Fibroblast of skin of right biceps (primary cell): ENCODE measurements at regions not wholly inside any gene's neighbourhood (a gene's known extent, or its start where the extent isn't known, plus 50 kb on each side); places are given as distances from the start of the nearest gene placed in this dataset.

Experiments
- DNase-seq: peaks from one replicate; pipeline ENCODE4 v3.0.0-alpha.2; 2013

DNA sequence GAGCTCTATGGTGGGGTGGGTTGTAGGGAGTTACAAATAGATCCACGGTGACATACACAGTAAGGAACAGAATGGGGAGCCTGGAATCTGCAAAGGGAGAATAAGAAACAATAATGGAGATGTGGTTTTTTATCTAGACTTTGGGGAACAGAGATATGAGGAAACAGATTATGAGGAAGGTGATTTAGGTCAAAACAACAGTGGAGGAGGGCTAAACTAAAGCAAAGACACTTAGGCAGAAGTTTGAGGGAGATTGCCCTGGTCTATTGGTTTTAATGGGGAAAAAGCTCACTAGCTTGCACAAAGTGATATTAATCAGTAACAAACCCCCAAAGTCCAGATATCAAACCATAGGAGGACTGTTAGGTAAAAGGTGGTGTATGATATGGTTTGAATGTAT is 144.5 kb upstream of the DYRK2 start:
- no peak for DNase-seq

GRCh38 chr12:67506739-67507138 is 141.8 kb upstream of the DYRK2 start:
- no peak for DNase-seq

GRCh38 chr12:67508830-67509229 is 139.7 kb upstream of the DYRK2 start:
- DNase-seq, result peak; percentile 30

- DNase-seq, result peak; percentile 78
Observed at GRCh38 chr12:67509666-67510386, 138.7 kb upstream of the DYRK2 start.

DNA sequence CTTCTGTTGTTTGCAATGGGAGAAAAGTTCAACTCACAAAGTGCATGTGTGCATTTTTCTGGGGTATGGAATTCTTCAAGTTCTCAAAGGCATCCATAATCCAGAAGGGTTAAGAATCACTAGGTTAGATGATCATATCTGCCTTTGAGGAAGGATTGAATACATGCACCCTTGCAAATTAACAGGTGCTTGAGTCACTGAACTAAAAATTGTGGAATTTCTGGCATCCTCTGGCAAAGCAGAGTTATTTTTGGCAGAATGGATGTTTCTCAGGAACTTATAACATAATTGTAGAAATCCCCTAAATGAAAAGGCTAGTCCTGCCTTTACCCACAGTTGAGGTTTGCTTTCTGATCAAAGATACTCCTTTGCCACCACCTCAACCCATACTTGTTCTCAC is 136.5 kb upstream of the DYRK2 start:
- DNase-seq, result peak; percentile 59

GRCh38 chr12:67514502-67514901 is 134.0 kb upstream of the DYRK2 start:
- DNase-seq, result no peak

DNA sequence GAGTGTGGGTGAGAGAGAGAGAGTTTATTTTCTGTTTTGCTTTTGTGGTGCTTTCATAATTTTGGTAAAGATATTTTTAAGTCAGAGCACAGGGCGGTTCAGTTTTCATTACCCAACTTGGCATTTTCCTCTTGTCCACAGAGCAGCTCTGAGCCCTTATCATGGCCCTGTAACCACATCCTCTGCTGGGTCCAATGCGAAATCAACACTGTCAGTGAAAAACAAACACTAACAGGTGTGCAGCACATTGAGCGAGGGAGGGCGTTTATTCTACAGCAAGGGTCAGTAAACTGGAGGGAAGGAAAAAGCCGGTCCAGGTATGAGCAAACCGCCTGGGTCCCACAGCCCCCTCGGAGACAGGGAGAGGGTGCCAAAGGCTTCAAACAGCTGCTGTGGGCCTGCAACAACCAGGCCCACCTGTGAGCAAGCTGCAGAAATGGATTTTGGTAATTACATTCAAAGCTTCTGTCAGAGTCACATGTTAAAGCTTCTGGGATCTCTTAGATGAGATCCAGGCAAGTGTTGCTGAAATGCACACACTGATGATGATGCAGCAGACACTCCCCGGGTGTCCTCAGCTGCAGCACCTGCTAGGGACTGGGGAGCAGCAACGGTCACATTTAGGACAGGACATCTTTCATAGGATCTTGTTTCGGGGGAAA is 132.7 kb upstream of the DYRK2 start:
- DNase-seq, result no peak

- peak; percentile 48 for DNase-seq
Observed at GRCh38 chr12:67517181-67517887, 131.2 kb upstream of the DYRK2 start.

GRCh38 chr12:67519484-67520433 is 128.8 kb upstream of the DYRK2 start:
- no peak for DNase-seq

DNA sequence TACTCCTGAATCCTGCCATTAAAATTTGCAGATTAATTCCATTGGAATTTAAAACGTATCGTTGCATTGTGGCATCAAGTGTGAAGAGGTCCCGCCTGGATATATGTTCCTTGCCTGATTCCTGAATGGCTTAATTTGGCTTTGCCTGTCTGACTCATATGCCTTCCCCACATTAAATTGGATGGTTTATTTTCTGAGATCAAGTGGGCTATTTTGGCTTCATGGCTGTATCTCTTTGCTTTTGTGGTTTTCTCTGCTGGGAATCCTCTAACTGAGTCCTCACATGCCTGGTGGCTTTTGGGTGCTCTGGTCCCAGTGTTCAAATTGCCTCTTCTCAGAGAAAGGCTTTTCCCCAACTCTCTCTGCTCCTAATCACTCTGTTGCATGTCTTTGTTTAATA is 127.9 kb upstream of the DYRK2 start:
- DNase-seq, result peak; percentile 62

DNA sequence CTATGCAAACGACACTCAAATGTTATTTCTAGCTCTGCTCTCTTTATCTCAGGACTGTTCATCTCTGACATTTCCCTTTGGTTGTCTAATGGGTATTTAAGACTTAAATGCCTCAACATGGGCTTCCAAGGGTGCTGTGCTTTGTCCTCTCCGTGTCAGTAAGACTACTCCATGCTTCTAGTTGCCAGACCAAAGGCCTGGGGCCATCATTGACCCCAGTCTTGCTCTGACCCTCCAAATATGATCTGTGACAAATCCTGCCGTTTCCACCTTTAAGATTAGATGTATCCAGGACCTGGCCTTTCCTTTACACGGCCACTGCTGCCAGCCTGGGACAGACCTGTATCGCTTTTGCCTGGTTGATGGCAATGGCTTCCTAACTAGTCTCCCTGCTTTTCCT is 126.3 kb upstream of the DYRK2 start:
- no peak for DNase-seq

GRCh38 chr12:67523538-67523937 is 125.0 kb upstream of the DYRK2 start:
- DNase-seq, result no peak

GRCh38 chr12:67524861-67525616 is 123.5 kb upstream of the DYRK2 start:
- no peak for DNase-seq

DNA sequence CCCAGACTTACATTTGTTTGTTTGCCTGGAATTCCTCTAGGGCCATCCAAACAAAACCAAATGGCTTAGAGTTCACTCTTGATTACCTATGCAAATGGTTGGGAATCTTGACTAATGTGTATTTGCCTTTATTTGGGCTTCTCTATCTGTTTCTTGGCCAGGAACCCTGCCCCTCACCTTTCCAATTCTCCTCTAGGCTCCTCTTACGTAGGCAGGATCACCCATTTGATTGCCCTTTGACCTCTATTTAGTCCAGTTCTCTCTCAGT is 123.0 kb upstream of the DYRK2 start:
- DNase-seq, result no peak

GRCh38 chr12:67526129-67526528 is 122.4 kb upstream of the DYRK2 start:
- no peak for DNase-seq

- DNase-seq, result no peak
Observed at GRCh38 chr12:67531051-67531450, 117.5 kb upstream of the DYRK2 start.

DNA sequence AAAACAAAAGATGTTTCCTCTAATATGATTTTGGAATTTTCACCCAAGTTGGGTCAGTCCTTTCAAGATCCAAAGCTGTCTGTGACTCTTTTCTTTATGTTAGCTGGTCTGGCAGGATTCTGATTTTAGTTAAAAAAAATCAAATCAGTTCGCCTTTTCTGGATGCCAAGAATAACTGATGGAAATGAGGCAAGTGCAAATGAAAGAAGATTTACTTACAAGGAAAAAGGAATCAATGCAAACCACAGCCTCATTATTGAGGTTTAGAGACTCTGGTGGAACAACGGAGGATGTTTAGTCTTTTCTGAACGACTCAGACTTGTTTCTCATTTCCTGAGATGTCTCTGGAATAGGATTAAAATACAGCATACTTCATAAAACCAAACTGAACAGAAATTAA is 117.0 kb upstream of the DYRK2 start:
- DNase-seq, result peak; percentile 73

GRCh38 chr12:67533159-67533558 is 115.4 kb upstream of the DYRK2 start:
- DNase-seq, result no peak

- no peak for DNase-seq
Observed at GRCh38 chr12:67534046-67534445, 114.5 kb upstream of the DYRK2 start.

- peak; percentile 95 for DNase-seq
Observed at GRCh38 chr12:67534681-67535080, 113.9 kb upstream of the DYRK2 start.

- DNase-seq, result no peak
Observed at GRCh38 chr12:67535176-67535575, 113.4 kb upstream of the DYRK2 start.

DNA sequence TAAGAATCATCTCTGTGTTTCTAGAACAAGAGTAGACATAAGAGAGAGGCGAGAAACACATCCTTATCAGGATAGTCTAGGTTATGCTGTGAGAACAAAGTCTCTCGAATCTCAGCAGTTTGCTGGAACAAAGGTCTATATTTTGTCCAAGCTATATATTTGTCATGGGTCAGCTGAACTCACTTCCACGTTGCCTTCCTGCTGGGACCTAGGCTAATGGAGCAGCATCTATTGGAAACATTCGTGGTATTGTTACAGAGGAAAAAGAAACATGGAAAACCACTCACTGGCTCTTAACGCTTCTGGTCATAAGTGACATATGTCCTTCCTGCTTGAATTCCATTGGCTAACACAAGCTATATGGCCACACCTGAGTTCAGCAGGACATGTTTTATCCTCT is 112.6 kb upstream of the DYRK2 start:
- no peak for DNase-seq
